Astrocyte (in vitro differentiated cells and primary cell): ENCODE measurements at regions not wholly inside any gene's neighbourhood (a gene's known extent, or its start where the extent isn't known, plus 50 kb on each side); places are given as distances from the start of the nearest gene placed in this dataset.
A peak's percentile ranks its signal among the peaks of the same experiment; 100 is the strongest.

ENCODE experiments used
- DNase-seq: peaks from one replicate; pipeline ENCODE4 v3.0.0-alpha.2; 2010; ENCODE audit warnings: low read depth
- FAIRE-seq: peaks from 2 replicates; lab custom pipeline; 2011; peaks lifted over from hg19 to GRCh38; lab: Jason Lieb, UNC
- H2AFZ ChIP-seq: 2 replicates; pipeline ENCODE4 v1.6.0; 2012; ENCODE audit warnings: low read depth, low read length, inconsistent platforms
- H3K27ac ChIP-seq: 2 replicates; pipeline ENCODE4 v1.5.1; 2011; ENCODE audit warnings: low read depth, low read length, inconsistent platforms
- H3K27me3 ChIP-seq: 2 replicates; pipeline ENCODE4 v1.6.0; 2011; ENCODE audit warnings: low read length, inconsistent platforms; ENCODE audit not compliant: insufficient read depth
- H3K36me3 ChIP-seq: 2 replicates; pipeline ENCODE4 v1.5.1; 2011; ENCODE audit warnings: low read length, inconsistent platforms; ENCODE audit not compliant: insufficient read depth
- H3K4me1 ChIP-seq: 2 replicates; pipeline ENCODE4 v1.5.1; 2011; ENCODE audit warnings: low read length, inconsistent platforms; ENCODE audit not compliant: insufficient read depth
- H3K4me2 ChIP-seq: 2 replicates; pipeline ENCODE4 v1.6.0; 2012; ENCODE audit warnings: low read length, inconsistent platforms
- H3K4me3 ChIP-seq: 2 replicates; pipeline ENCODE4 v1.5.1; 2011; ENCODE audit warnings: low read depth, mild to moderate bottlenecking, low read length, inconsistent platforms; ENCODE audit not compliant: insufficient read depth
- H3K79me2 ChIP-seq: 2 replicates; pipeline ENCODE4 v1.6.0; 2012; ENCODE audit warnings: mild to moderate bottlenecking, low read length, inconsistent platforms; ENCODE audit not compliant: insufficient read depth
- H3K9ac ChIP-seq: 2 replicates; pipeline ENCODE4 v1.6.0; 2012; ENCODE audit warnings: mild to moderate bottlenecking, low read length, inconsistent platforms
- H3K9me3 ChIP-seq: 2 replicates; pipeline ENCODE4 v1.5.1; 2012; ENCODE audit warnings: low read depth, mild to moderate bottlenecking, low read length, inconsistent platforms; ENCODE audit not compliant: insufficient read depth
- H4K20me1 ChIP-seq: 2 replicates; pipeline ENCODE4 v1.6.0; 2012; ENCODE audit warnings: low read length, inconsistent platforms; ENCODE audit not compliant: insufficient read depth
- H3K27ac Mint-ChIP-seq: one replicate; pipeline ENCODE4 v1.8.0; 2021; ENCODE audit warnings: mild to moderate bottlenecking, mixed read lengths; ENCODE audit not compliant: unreplicated experiment
- H3K27me3 Mint-ChIP-seq: one replicate; pipeline ENCODE4 v1.8.0; 2021; ENCODE audit warnings: low read depth, mixed read lengths; ENCODE audit not compliant: unreplicated experiment
- H3K36me3 Mint-ChIP-seq: one replicate; pipeline ENCODE4 v1.8.0; 2021; ENCODE audit warnings: low read depth, mixed read lengths; ENCODE audit not compliant: unreplicated experiment
- H3K4me1 Mint-ChIP-seq: one replicate; pipeline ENCODE4 v1.8.0; 2021; ENCODE audit warnings: low read depth, mixed read lengths; ENCODE audit not compliant: unreplicated experiment
- H3K4me3 Mint-ChIP-seq: one replicate; pipeline ENCODE4 v1.8.0; 2021; ENCODE audit warnings: mild to moderate bottlenecking, moderate library complexity, mixed read lengths; ENCODE audit not compliant: unreplicated experiment
- H3K9me3 Mint-ChIP-seq: one replicate; pipeline ENCODE4 v1.8.0; 2021; ENCODE audit warnings: mild to moderate bottlenecking, mixed read lengths; ENCODE audit not compliant: unreplicated experiment
- EZH2 ChIP-seq: IDR thresholded peaks from 2 replicates; pipeline ENCODE4 v1.6.1; 2012; ENCODE audit warnings: mild to moderate bottlenecking, low read length, inconsistent platforms; ENCODE audit not compliant: insufficient read depth
- TF ChIP-seq, protein P1 (sequence below): IDR thresholded peaks from 2 replicates; pipeline ENCODE4 v1.5.1; 2011; ENCODE audit warnings: low read depth, mild to moderate bottlenecking, inconsistent platforms, low read length, moderate library complexity; ENCODE audit not compliant: insufficient read depth

DNA sequence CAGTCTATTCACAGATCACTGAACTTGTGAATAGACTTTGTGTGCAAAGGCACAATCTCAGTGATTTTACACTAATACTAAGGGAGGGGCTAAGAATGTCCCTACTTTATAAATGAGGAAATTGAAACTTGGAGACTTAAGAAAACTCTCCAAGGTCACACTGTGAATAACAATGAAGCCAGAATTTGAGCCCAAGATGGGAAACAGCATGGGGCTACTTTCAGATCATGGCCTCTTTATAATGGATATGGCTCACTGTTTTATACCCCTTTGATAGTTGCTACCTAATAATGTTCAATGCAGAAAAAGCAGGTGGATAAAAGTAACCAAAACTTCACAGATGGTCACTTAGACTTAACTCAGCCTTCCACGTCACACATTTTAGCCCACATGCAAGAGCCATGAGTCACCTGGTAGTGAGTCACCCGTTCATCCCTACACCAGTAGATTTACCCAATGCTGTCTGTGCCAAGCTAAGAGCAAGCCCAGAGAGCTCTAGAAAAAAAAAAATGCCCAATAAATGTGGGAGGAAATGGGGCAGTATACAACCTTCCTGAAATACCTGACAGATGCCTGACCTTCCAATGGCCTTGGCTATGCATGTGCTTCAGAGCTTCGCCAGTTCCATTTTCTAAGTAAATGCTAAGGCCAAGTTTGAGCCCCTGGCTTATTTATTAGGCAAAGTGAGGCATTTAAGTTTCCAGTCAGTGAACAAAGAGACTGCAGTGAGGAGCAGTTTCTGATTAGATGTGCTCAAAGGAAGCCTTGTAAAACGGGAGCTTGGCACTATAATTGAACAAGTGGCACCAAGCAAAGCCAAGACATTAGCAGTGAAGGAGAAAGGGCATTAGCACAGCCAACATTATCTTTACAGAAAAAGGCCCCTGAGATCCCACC is 219.7 kb downstream of the TMEM114 start:
- H3K36me3 ChIP-seq = no peaks in the 10 kb centered on the region
- Mint-ChIP-seq H3K9me3 (no peaks in the 10 kb centered on the region), H3K36me3 (no peaks in the 10 kb centered on the region), H3K4me3 (no peak overlapping the region), H3K27ac (no peak overlapping the region), H3K4me1 (peaks cover 26% of the 10 kb centered on the region), H3K27me3 (no peaks in the 10 kb centered on the region)
- H3K79me2 ChIP-seq = no peaks in the 10 kb centered on the region
- DNase-seq (peak; percentile 3), FAIRE-seq (no peak)
- H3K27me3 ChIP-seq = no peaks in the 10 kb centered on the region
- H3K4me3 ChIP-seq = no peak overlapping the region
- no peak overlapping the region for H3K9ac ChIP-seq
- H3K27ac ChIP-seq = no peak overlapping the region
- H3K4me2 ChIP-seq = no peak overlapping the region
- no peaks in the 10 kb centered on the region for H4K20me1 ChIP-seq
- H3K4me1 ChIP-seq = no peaks in the 10 kb centered on the region
- TF ChIP-seq, protein P1, sequence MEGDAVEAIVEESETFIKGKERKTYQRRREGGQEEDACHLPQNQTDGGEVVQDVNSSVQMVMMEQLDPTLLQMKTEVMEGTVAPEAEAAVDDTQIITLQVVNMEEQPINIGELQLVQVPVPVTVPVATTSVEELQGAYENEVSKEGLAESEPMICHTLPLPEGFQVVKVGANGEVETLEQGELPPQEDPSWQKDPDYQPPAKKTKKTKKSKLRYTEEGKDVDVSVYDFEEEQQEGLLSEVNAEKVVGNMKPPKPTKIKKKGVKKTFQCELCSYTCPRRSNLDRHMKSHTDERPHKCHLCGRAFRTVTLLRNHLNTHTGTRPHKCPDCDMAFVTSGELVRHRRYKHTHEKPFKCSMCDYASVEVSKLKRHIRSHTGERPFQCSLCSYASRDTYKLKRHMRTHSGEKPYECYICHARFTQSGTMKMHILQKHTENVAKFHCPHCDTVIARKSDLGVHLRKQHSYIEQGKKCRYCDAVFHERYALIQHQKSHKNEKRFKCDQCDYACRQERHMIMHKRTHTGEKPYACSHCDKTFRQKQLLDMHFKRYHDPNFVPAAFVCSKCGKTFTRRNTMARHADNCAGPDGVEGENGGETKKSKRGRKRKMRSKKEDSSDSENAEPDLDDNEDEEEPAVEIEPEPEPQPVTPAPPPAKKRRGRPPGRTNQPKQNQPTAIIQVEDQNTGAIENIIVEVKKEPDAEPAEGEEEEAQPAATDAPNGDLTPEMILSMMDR = no peak
- no peak for TF ChIP-seq EZH2
- H3K9me3 ChIP-seq = peaks cover 6% of the 10 kb centered on the region
- H2AFZ ChIP-seq = no peak overlapping the region

DNA sequence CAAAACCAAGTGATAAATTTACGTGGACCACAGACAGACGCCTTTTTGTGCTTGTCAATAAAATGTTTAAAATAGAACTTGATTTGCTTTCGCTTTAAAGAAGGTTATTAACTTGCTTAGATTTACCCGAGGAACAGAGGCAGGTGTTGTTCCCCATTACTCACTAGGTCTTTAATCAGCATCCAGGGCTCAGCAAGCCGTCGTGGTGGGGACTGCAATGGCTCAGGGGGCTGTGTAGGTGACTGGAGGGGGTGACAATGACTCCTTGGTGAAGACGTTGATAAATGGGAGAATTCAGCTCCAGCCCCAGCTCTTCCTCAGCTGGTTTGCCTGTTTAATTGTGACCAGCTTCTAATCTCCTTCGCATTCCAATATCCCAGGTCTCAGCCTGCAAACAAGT is 231.4 kb downstream of the TMEM114 start:
- Histone ChIP-seq H4K20me1 (no peaks in the 10 kb centered on the region), H3K27me3 (no peaks in the 10 kb centered on the region), H3K27ac (no peak overlapping the region), H3K79me2 (no peaks in the 10 kb centered on the region), H3K4me1 (no peaks in the 10 kb centered on the region), H3K4me3 (no peak overlapping the region), H3K4me2 (no peak overlapping the region), H2AFZ (no peak overlapping the region), H3K9ac (no peak overlapping the region), H3K36me3 (no peaks in the 10 kb centered on the region), H3K9me3 (no peaks in the 10 kb centered on the region)
- Mint-ChIP-seq H3K36me3 (no peaks in the 10 kb centered on the region), H3K27ac (no peak overlapping the region), H3K4me1 (peaks cover 10% of the 10 kb centered on the region), H3K9me3 (no peaks in the 10 kb centered on the region), H3K4me3 (no peak overlapping the region), H3K27me3 (peaks cover 2% of the 10 kb centered on the region)
- DNase-seq = no peak
- TF ChIP-seq, protein P1 = no peak
- TF ChIP-seq EZH2 = no peak
- no peak for FAIRE-seq

DNA sequence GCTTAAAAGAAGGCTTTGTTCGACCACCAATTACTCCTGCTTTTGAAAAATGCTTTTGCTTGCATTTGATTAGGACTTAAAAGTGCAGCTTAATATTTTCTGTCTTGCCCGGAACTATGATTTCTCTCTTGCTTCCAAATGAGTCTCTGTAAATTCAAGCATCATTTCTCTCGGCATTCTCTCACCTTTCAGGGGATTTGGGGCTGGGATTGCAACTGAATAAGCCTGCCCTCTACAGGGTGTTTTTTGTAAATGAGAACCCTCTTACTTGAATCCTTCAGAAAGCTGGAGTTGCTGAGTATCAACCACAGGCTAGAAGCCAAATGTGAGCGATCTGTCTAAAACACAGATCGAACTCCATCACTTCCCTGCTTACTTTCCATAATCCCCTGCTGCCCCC is 234.6 kb downstream of the TMEM114 start:
- no peaks in the 10 kb centered on the region for H4K20me1 ChIP-seq
- Mint-ChIP-seq H3K27ac (no peak overlapping the region), H3K4me3 (no peak overlapping the region), H3K4me1 (peaks cover 3% of the 10 kb centered on the region), H3K36me3 (no peaks in the 10 kb centered on the region), H3K27me3 (peaks cover 2% of the 10 kb centered on the region), H3K9me3 (no peaks in the 10 kb centered on the region)
- H3K27ac ChIP-seq = no peak overlapping the region
- H3K36me3 ChIP-seq = no peaks in the 10 kb centered on the region
- DNase-seq = no peak
- no peak overlapping the region for H3K4me2 ChIP-seq
- FAIRE-seq = no peak
- no peak overlapping the region for H3K9ac ChIP-seq
- H3K79me2 ChIP-seq = no peaks in the 10 kb centered on the region
- no peak overlapping the region for H3K4me3 ChIP-seq
- TF ChIP-seq EZH2 = no peak
- TF ChIP-seq, protein P1 = no peak
- no peaks in the 10 kb centered on the region for H3K9me3 ChIP-seq
- no peaks in the 10 kb centered on the region for H3K27me3 ChIP-seq
- H2AFZ ChIP-seq = no peak overlapping the region
- H3K4me1 ChIP-seq = no peaks in the 10 kb centered on the region
